GM21576 (cell line): ENCODE measurements at regions not wholly inside any gene's neighbourhood (a gene's known extent, or its start where the extent isn't known, plus 50 kb on each side); places are given as distances from the start of the nearest gene placed in this dataset.
"Not testable (repeated sequence)": the region's sequence is repeated elsewhere in the genome, so short reads cannot be mapped to it uniquely, and the experiment has no call there.

Source experiments
- ATAC-seq: cut with Tn5 transposase; IDR thresholded peaks from one replicate; pipeline ENCODE4 v1.9.1; 2021; ENCODE audit warnings: mild to moderate bottlenecking, moderate library complexity; ENCODE audit not compliant: unreplicated experiment

GRCh38 chr2:7736646-7737305 is 819.6 kb downstream of the RNF144A start:
- no peak for ATAC-seq

GRCh38 chr2:7738596-7738995 is 821.4 kb downstream of the RNF144A start:
- ATAC-seq = no peak

- ATAC-seq = no peak
Measured at GRCh38 chr2:7740114-7740513, 822.9 kb downstream of the RNF144A start.

- ATAC-seq = no peak
Measured at GRCh38 chr2:7742301-7742700, 825.1 kb downstream of the RNF144A start.

GRCh38 chr2:7744827-7745226 is 827.6 kb downstream of the RNF144A start:
- no peak for ATAC-seq

DNA sequence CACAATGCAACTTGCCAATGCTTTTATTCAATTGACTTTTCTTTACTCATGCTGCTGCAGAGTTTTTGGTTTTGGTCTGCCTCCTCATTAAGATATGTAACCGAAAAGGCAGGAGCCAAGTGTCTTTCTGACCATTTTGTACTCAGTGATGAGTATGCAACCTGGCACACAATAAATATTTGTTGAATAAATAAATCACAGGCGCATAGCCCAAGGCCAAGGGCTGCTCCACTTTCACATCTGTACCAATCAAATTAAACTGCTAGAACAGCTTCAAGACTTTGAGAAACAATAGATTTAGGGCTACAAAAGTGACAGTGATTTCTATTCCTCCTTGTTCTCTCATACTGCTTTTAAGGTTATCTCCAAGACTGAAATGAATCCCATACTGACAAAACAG is 828.2 kb downstream of the RNF144A start:
- no peak for ATAC-seq

DNA sequence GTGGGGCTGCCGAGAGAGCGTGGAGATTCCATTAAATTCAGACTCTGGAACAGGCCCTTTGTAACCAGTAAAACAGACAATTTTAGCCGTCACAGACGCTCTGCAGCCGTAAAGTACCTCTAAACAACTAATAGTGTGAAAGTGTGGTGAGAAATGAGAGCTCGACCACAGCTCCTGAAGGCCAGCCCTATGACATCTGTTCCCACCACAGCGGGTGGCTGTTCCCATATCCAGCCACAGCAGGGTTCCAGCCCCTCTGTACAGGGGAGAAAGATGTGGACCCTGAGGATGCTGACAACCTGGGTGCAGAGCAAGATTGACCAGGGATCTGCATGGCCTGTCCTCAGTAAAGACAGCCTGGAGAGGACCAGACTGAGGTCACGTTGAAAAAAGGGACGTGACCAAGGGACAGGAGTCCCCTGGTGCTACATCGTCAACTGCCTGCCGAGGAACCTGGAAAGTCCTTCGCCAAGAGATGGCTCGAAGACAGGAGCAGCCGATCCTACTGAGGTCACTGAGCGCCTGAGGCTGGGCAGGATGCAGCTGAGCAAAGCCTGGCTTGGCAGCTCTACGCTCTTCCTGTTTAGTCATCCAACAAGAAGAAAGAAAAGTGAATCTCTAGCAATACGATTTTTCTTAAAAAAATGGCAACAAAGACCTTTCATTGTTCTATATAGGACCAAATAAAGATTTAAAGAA is 831.7 kb downstream of the RNF144A start:
- ATAC-seq = no peak

GRCh38 chr2:7749895-7750559 is 832.8 kb downstream of the RNF144A start:
- ATAC-seq = no peak

- ATAC-seq = no peak
Measured at GRCh38 chr2:7752291-7752690, 835.1 kb downstream of the RNF144A start.

DNA sequence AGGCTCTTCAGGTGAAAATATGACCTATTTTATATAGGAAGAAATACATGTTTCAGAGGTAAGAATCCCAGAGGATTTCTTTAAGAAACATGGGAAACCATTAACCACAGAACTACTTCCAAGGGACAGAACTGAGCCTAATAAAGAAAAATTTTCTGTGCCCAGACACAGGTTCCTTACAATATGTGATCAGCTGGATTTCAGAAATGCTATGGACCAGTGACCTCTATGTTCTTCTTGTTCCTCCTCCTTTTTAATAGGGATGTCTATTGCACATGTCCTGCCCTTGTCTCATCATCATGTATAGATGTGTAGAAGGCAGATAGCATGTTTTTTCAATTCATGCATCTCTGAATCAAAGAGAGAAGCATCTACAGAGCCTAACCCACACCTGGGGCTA is 836.6 kb downstream of the RNF144A start:
- no peak for ATAC-seq

- ATAC-seq = no peak
Measured at GRCh38 chr2:7755879-7756278, 838.7 kb downstream of the RNF144A start.

DNA sequence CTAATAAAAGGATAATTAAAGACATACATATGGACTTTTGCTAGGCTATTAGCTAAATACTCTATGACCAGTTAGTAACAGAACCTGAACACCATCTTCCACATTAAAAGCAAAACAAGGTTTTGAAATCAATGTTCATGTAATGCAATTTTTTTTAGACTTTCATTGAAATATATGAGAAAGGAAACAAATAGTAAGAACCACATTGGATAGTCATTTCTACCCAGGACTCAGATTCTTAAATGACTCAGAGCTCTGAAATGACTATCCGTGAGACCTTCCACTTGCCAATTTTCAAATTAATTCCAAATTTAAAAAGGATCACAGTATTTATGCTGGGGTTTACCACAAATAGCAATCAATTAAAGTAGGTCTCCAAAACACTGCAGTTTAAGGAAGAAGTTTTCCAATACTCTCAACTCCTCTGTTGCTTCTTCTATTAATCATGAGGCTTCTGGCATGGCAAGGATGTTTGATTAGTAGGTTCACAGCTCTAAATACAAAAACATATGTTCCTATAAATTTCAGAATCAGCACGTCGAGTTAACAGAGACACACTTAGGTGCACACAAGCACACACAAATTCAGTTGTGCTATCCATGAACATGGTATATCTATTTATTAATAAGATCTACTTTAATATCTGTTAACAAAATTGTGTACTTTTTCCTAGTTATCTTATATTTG is 841.0 kb downstream of the RNF144A start:
- no peak for ATAC-seq

- ATAC-seq = no peak
Measured at GRCh38 chr2:7759898-7760297, 842.7 kb downstream of the RNF144A start.

- not testable (repeated sequence) for ATAC-seq
Measured at GRCh38 chr2:7763418-7763817, 846.2 kb downstream of the RNF144A start.

- ATAC-seq = no peak
Measured at GRCh38 chr2:7765236-7765635, 848.0 kb downstream of the RNF144A start.

GRCh38 chr2:7766088-7766722 is 849.0 kb downstream of the RNF144A start:
- ATAC-seq = no peak

GRCh38 chr2:7766978-7767565 is 849.9 kb downstream of the RNF144A start:
- ATAC-seq = no peak

- no peak for ATAC-seq
Measured at GRCh38 chr2:7767902-7768301, 850.7 kb downstream of the RNF144A start.

- ATAC-seq = no peak
Measured at GRCh38 chr2:7771781-7772180, 854.6 kb downstream of the RNF144A start.
